GM23248 (cell line): ENCODE measurements at regions not wholly inside any gene's neighbourhood (a gene's known extent, or its start where the extent isn't known, plus 50 kb on each side); places are given as distances from the start of the nearest gene placed in this dataset.

Experiments used
- DNase-seq: peaks from one replicate; pipeline ENCODE4 v3.0.0-alpha.2; 2015
- H2AFZ ChIP-seq: fragments of 200-600 bp; sonication (generic); 2 replicates; pipeline ENCODE4 v1.6.1; 2016; ENCODE audit warnings: antibody characterized with exemption
- H3F3A ChIP-seq: fragments of 200-600 bp; sonication (generic); 2 replicates; pipeline ENCODE4 v1.6.1; 2016; ENCODE audit warnings: mild to moderate bottlenecking, antibody characterized with exemption, mixed run types; ENCODE audit not compliant: insufficient read depth
- H3K27ac ChIP-seq: fragments of 200-600 bp; sonication (generic); 2 replicates; pipeline ENCODE4 v1.5.1; 2016; ENCODE audit warnings: mild to moderate bottlenecking
- H3K27me3 ChIP-seq: fragments of 200-600 bp; sonication (generic); replicated peaks from 2 replicates; pipeline ENCODE4 v1.6.1; 2016; ENCODE audit warnings: mild to moderate bottlenecking; ENCODE audit not compliant: insufficient read depth
- H3K36me3 ChIP-seq: fragments of 200-600 bp; sonication (generic); 2 replicates; pipeline ENCODE4 v1.6.1; 2016; ENCODE audit warnings: low read depth, mild to moderate bottlenecking
- H3K4me1 ChIP-seq: fragments of 200-600 bp; sonication (generic); 2 replicates; pipeline ENCODE4 v1.6.1; 2016; ENCODE audit warnings: mild to moderate bottlenecking; ENCODE audit not compliant: insufficient read depth
- H3K4me2 ChIP-seq: fragments of 200-600 bp; sonication (generic); one replicate; pipeline ENCODE4 v1.6.1; 2016; ENCODE audit warnings: mild to moderate bottlenecking; ENCODE audit not compliant: unreplicated experiment
- H3K4me3 ChIP-seq: fragments of 200-600 bp; sonication (generic); 2 replicates; pipeline ENCODE4 v1.5.1; 2016; ENCODE audit warnings: mild to moderate bottlenecking
- H3K79me2 ChIP-seq: fragments of 200-600 bp; sonication (generic); 2 replicates; pipeline ENCODE4 v1.6.1; 2016; ENCODE audit warnings: mild to moderate bottlenecking; ENCODE audit not compliant: insufficient read depth
- H3K9ac ChIP-seq: fragments of 200-600 bp; sonication (generic); 2 replicates; pipeline ENCODE4 v1.6.1; 2016; ENCODE audit warnings: mild to moderate bottlenecking
- H3K9me2 ChIP-seq: fragments of 200-600 bp; sonication (generic); 2 replicates; pipeline ENCODE4 v1.6.1; 2016; ENCODE audit warnings: mixed run types, mild to moderate bottlenecking, moderate library complexity; ENCODE audit not compliant: insufficient read depth
- H3K9me3 ChIP-seq: fragments of 200-600 bp; sonication (generic); one replicate; pipeline ENCODE4 v1.6.1; 2017; ENCODE audit warnings: low read depth
- H4K20me1 ChIP-seq: fragments of 200-600 bp; sonication (generic); 2 replicates; pipeline ENCODE4 v1.6.0; 2016; ENCODE audit not compliant: insufficient read depth
- EZH2 ChIP-seq: fragments of 200-600 bp; sonication (generic); IDR thresholded peaks from 2 replicates; pipeline ENCODE4 v1.6.1; 2018; ENCODE audit warnings: antibody characterized with exemption, mild to moderate bottlenecking; ENCODE audit not compliant: insufficient read depth, poor library complexity, severe bottlenecking
- EZH2phosphoT487 ChIP-seq: fragments of 200-600 bp; sonication (generic); IDR thresholded peaks from 2 replicates; pipeline ENCODE4 v1.6.1; 2018; ENCODE audit warnings: antibody characterized with exemption, moderate library complexity, mild to moderate bottlenecking, low read depth; ENCODE audit not compliant: insufficient read depth
- WGBS, 2 experiments: methylation state at CpG; one replicate each; pipeline ENCODE4 v1.1.6; 2015 to 2017; ENCODE audit warnings: low lambda C conversion rate in 2 of 2, low coverage in 1 of 2; ENCODE audit errors: missing lambda C conversion rate in 2 of 2; 5-methylcytosine and 5-hydroxymethylcytosine counted together
- in situ Hi-C: fragments of 300-500 bp; cut with MboI; formaldehyde crosslinking; loops from 2 replicates; pipeline ENCODE4 v1.15.0; 2020

DNA sequence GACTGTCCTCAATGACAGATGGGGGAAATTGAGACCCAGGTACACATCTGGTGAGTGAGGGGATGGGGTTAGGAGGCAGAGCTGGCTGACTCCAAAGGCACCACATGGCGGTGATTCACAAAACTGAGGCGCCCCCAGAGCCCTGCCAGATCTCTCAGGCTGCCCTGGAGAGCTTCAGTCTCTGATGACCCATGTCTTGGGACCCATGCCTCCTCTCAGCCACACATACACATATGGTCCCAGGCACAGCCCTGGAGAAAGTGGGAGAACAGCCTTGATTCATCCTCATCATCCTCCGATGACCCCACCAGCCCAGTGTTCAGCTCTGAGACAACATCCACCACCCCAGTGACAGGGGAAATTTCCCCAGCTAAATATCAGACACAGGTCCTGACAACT is 426.0 kb downstream of the RPS24 start:
- no peaks in the 10 kb centered on the region for H3K9me2 ChIP-seq
- in situ Hi-C loops, result no loop called here
- H4K20me1 ChIP-seq, result no peaks in the 10 kb centered on the region
- no peak overlapping the region for H3K4me3 ChIP-seq
- no peak overlapping the region for H2AFZ ChIP-seq
- TF ChIP-seq EZH2 (no peak), EZH2phosphoT487 (no peak)
- H3K79me2 ChIP-seq, result no peaks in the 10 kb centered on the region
- WGBS, 2 experiments, result 88 to 93% methylated on average over 3 of the region's 3 CpGs
- no peak overlapping the region for H3K4me2 ChIP-seq
- H3K27ac ChIP-seq, result no peak overlapping the region
- no peaks in the 10 kb centered on the region for H3F3A ChIP-seq
- no peaks in the 10 kb centered on the region for H3K27me3 ChIP-seq
- H3K9ac ChIP-seq, result no peak overlapping the region
- H3K36me3 ChIP-seq, result no peaks in the 10 kb centered on the region
- no peak for DNase-seq
- no peaks in the 10 kb centered on the region for H3K9me3 ChIP-seq
- H3K4me1 ChIP-seq, result peaks cover 17% of the 10 kb centered on the region

DNA sequence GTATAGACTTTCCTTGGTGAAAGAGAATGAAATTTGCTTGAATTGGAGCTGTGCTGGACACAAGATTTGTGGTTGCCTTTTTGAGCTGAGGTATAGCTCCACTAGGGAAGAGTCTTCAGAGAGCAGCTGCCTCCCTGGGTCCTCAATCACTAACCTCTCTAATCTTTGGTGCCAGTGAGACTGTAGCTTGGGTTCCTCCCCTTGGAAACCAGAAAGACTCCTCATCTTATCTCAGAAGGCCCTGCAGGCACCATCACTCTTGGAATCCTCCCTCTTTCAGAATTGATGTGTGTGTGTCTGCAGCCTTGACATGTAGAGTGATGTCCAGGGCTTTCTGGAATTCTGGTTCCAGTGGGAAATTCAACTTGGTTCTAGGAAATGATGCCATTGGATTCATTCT is 426.5 kb downstream of the RPS24 start:
- Histone ChIP-seq H3K4me2 (no peak overlapping the region), H3K9me2 (no peaks in the 10 kb centered on the region), H3K9ac (no peak overlapping the region), H3K4me3 (no peak overlapping the region), H3F3A (no peaks in the 10 kb centered on the region), H3K79me2 (no peaks in the 10 kb centered on the region), H4K20me1 (no peaks in the 10 kb centered on the region), H3K27me3 (no peaks in the 10 kb centered on the region), H3K27ac (no peak overlapping the region), H2AFZ (no peak overlapping the region), H3K36me3 (no peaks in the 10 kb centered on the region), H3K9me3 (no peaks in the 10 kb centered on the region), H3K4me1 (peaks cover 17% of the 10 kb centered on the region)
- in situ Hi-C loops, result no loop called here
- no peak for DNase-seq
- TF ChIP-seq EZH2, result no peak
- no peak for TF ChIP-seq EZH2phosphoT487

DNA sequence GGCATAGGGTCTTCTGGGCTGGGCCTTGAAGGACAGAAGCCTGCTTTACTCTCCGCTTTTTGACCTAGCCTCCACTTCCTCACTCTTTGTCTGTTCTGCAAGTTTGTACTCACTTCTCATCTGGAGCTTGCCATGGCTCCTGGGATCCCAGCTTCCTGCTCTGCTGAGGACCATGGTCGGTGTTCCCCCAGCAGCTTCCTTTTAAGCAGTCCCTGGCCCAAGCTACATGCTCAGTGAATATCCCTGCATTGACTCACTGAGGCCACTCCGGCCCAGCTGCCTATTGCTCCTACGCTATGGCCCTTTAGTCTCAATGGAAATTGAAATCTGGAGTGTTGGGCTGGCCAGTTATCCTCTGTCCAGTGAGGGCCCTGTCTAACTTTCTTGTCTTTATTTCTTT is 427.7 kb downstream of the RPS24 start:
- Histone ChIP-seq H3K9me3 (no peaks in the 10 kb centered on the region), H3K9me2 (no peaks in the 10 kb centered on the region), H3K9ac (no peak overlapping the region), H3K36me3 (no peaks in the 10 kb centered on the region), H3K4me1 (peaks cover 17% of the 10 kb centered on the region), H4K20me1 (no peaks in the 10 kb centered on the region), H2AFZ (no peak overlapping the region), H3K4me3 (no peak overlapping the region), H3F3A (no peaks in the 10 kb centered on the region), H3K79me2 (no peaks in the 10 kb centered on the region), H3K4me2 (no peak overlapping the region), H3K27ac (no peak overlapping the region), H3K27me3 (no peaks in the 10 kb centered on the region)
- 92 to 93% methylated on average over 4 of the region's 4 CpGs for WGBS, 2 experiments
- no peak for TF ChIP-seq EZH2phosphoT487
- no peak for TF ChIP-seq EZH2
- DNase-seq, result no peak
- in situ Hi-C loops, result no loop called here

DNA sequence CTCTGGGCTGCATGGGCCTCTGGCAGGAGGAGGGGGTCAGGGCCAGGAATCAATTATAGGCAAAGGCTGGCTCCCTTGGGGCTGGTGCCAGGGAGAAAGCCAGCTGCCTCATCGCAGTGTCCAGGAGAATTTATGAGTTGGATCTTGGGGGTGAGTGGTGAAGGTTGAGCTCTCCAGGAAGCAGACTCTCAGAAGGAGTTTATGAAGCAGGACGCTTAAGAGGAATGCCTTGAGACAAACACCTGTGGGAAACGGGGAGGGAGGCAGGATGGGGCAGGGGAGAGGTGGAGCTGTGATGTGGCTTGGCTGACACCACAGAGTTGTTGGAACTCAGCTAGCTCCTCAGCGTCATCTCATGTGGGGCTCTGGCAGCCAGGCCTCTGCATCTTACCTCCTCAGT is 428.5 kb downstream of the RPS24 start:
- in situ Hi-C loops, result no loop called here
- Histone ChIP-seq H2AFZ (no peak overlapping the region), H3F3A (no peaks in the 10 kb centered on the region)

DNA sequence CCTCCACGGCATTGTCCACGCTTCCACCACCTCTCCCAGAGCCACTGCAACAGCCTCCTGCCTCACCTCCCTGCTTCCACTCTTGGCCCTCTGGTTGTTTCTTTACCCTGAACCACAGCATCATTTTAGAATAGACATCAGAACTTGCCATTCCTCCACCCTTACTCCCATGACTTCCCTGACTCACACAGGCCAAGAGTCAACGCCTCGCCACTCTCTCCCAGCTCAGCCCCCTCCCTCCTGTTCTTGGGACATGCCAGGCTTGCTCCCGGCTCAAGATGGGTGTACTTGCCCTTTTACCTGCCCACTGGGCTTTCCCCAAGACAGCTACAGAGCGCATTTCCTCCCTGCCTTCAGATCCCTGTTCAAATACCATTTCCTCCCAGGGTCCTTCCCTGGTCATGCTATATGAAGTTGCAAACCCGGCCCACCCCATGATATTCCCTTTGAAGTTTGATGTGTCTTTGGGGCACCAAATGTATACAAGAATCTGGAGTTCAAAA is 429.1 kb downstream of the RPS24 start:
- TF ChIP-seq EZH2phosphoT487 (no peak), EZH2 (no peak)
- H3K4me1 ChIP-seq, result peaks cover 16% of the 10 kb centered on the region
- peak; percentile 23 for DNase-seq
- H3K4me3 ChIP-seq, result no peak overlapping the region
- no peaks in the 10 kb centered on the region for H3K9me3 ChIP-seq
- H3K9ac ChIP-seq, result no peak overlapping the region
- H3F3A ChIP-seq, result no peaks in the 10 kb centered on the region
- H3K27ac ChIP-seq, result no peak overlapping the region
- no peaks in the 10 kb centered on the region for H4K20me1 ChIP-seq
- H3K9me2 ChIP-seq, result no peaks in the 10 kb centered on the region
- H3K79me2 ChIP-seq, result no peaks in the 10 kb centered on the region
- no peak overlapping the region for H3K4me2 ChIP-seq
- no peak overlapping the region for H2AFZ ChIP-seq
- WGBS, 2 experiments, result 76 to 87% methylated on average over 7 of the region's 7 CpGs
- in situ Hi-C loops, result no loop called here
- no peaks in the 10 kb centered on the region for H3K27me3 ChIP-seq
- H3K36me3 ChIP-seq, result no peaks in the 10 kb centered on the region

More for the DNA sequence above, 428.5 kb downstream of the RPS24 start:
- Histone ChIP-seq H3K4me3 (no peak overlapping the region), H3K4me2 (no peak overlapping the region), H3K9ac (no peak overlapping the region), H4K20me1 (no peaks in the 10 kb centered on the region), H3K27me3 (no peaks in the 10 kb centered on the region), H3K79me2 (no peaks in the 10 kb centered on the region), H3K9me3 (no peaks in the 10 kb centered on the region), H3K36me3 (no peaks in the 10 kb centered on the region), H3K27ac (no peak overlapping the region), H3K4me1 (peaks cover 17% of the 10 kb centered on the region), H3K9me2 (no peaks in the 10 kb centered on the region)
- 82 to 84% methylated on average over 4 of the region's 4 CpGs for WGBS, 2 experiments
- no peak for TF ChIP-seq EZH2
- TF ChIP-seq EZH2phosphoT487, result no peak
- no peak for DNase-seq
